ENCODE measurements at regions not wholly inside any gene's neighbourhood (a gene's known extent, or its start where the extent isn't known, plus 50 kb on each side); places are given as distances from the start of the nearest gene placed in this dataset.

DNA sequence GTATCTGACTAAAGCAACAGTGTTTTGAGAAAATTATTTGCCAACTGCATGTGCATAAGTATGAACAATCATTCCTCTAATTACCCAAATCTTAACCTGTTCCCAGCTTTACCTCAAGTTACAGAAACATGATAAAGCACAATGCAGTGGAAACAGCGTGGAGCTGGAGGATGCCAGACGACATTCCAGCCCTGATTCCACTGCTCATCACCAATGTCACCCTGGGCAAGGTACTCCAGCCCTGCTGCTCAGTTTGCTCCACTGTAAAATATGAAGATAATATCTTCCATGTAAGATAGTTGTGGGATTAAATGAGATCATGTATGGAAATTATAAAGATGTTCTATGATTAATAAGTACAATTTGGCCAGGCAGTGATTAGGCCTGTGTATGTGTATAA, 50.4 kb upstream of the ODAD2 start:
- TF ChIP-seq POLR2AphosphoS5 (IDR thresholded peaks at IDR 0.05) (no peak), POLR2A (IDR thresholded peaks at IDR 0.05; ENCODE audit: low read depth) (no peak)

All from esophagus muscularis mucosa (tissue), 2 donors.